HG03565 (cell line): ENCODE measurements at regions not wholly inside any gene's neighbourhood (a gene's known extent, or its start where the extent isn't known, plus 50 kb on each side); places are given as distances from the start of the nearest gene placed in this dataset.

Experiments used
- ATAC-seq: cut with Tn5 transposase; IDR thresholded peaks from one replicate; pipeline ENCODE4 v1.9.1; 2021; ENCODE audit warnings: mild to moderate bottlenecking, moderate library complexity; ENCODE audit not compliant: unreplicated experiment

GRCh38 chr3:44074181-44074580 is 167.5 kb upstream of the TOPAZ1 start:
- ATAC-seq = no peak

- ATAC-seq = no peak
Measured at GRCh38 chr3:44076221-44076829, 165.4 kb upstream of the TOPAZ1 start.

- no peak for ATAC-seq
Measured at GRCh38 chr3:44077267-44077666, 164.4 kb upstream of the TOPAZ1 start.

GRCh38 chr3:44078863-44079262 is 162.8 kb upstream of the TOPAZ1 start:
- no peak for ATAC-seq

- ATAC-seq = no peak
Measured at GRCh38 chr3:44079916-44080315, 161.8 kb upstream of the TOPAZ1 start.

GRCh38 chr3:44080474-44081072 is 161.1 kb upstream of the TOPAZ1 start:
- ATAC-seq = no peak

- ATAC-seq = no peak
Measured at GRCh38 chr3:44090036-44090435, 151.7 kb upstream of the TOPAZ1 start.

GRCh38 chr3:44092497-44092896 is 149.2 kb upstream of the TOPAZ1 start:
- no peak for ATAC-seq

- ATAC-seq = no peak
Measured at GRCh38 chr3:44093531-44093930, 148.2 kb upstream of the TOPAZ1 start.

- ATAC-seq = no peak
Measured at GRCh38 chr3:44098656-44099415, 142.8 kb upstream of the TOPAZ1 start.

- no peak for ATAC-seq
Measured at GRCh38 chr3:44099566-44100297, 142.0 kb upstream of the TOPAZ1 start.

- ATAC-seq = no peak
Measured at GRCh38 chr3:44100298-44100695, 141.4 kb upstream of the TOPAZ1 start.

- ATAC-seq = no peak
Measured at GRCh38 chr3:44104043-44104442, 137.6 kb upstream of the TOPAZ1 start.

- ATAC-seq = peak; percentile 94
Measured at GRCh38 chr3:44104668-44105321, 136.9 kb upstream of the TOPAZ1 start.

- ATAC-seq = no peak
Measured at GRCh38 chr3:44105571-44105970, 136.1 kb upstream of the TOPAZ1 start.

- ATAC-seq = no peak
Measured at GRCh38 chr3:44106756-44107155, 134.9 kb upstream of the TOPAZ1 start.

- no peak for ATAC-seq
Measured at GRCh38 chr3:44108481-44108880, 133.2 kb upstream of the TOPAZ1 start.

- ATAC-seq = no peak
Measured at GRCh38 chr3:44109771-44110361, 131.8 kb upstream of the TOPAZ1 start.

GRCh38 chr3:44110648-44111047 is 131.0 kb upstream of the TOPAZ1 start:
- ATAC-seq = no peak

GRCh38 chr3:44111482-44111881 is 130.2 kb upstream of the TOPAZ1 start:
- ATAC-seq = no peak

GRCh38 chr3:44114142-44114541 is 127.5 kb upstream of the TOPAZ1 start:
- no peak for ATAC-seq
